Ascending aorta (tissue), 2 donors: ENCODE measurements at regions not wholly inside any gene's neighbourhood (a gene's known extent, or its start where the extent isn't known, plus 50 kb on each side); places are given as distances from the start of the nearest gene placed in this dataset.

Source experiments
- DNase-seq, 2 donors: peaks; one replicate each; pipeline ENCODE4 v3.0.0-alpha.2; 2019; ENCODE audit warnings: low spot score in 2 of 2
- H3K27ac ChIP-seq, 2 donors: fragments of 200-600 bp; sonication (generic); one replicate each; pipeline ENCODE4 v1.5.1; 2016 to 2017; ENCODE audit warnings: mild to moderate bottlenecking in 1 of 2
- H3K27me3 ChIP-seq: fragments of 200-600 bp; sonication (generic); one replicate; pipeline ENCODE4 v1.5.1; 2017
- H3K36me3 ChIP-seq, 2 donors: fragments of 200-600 bp; sonication (generic); one replicate each; pipeline ENCODE4 v1.5.1; 2016
- H3K4me1 ChIP-seq, 2 donors: fragments of 200-600 bp; sonication (generic); one replicate each; pipeline ENCODE4 v1.5.1; 2016 to 2017; ENCODE audit warnings: mild to moderate bottlenecking in 1 of 2
- H3K4me3 ChIP-seq, 2 donors: fragments of 200-600 bp; sonication (generic); one replicate each; pipeline ENCODE4 v1.5.1; 2016 to 2017; ENCODE audit warnings: mild to moderate bottlenecking in 1 of 2
- H3K9me3 ChIP-seq, 2 donors: fragments of 200-600 bp; sonication (generic); one replicate each; pipeline ENCODE4 v1.5.1; 2016
- intact Hi-C: fragments of 100-400 bp; cut with DNase I; formaldehyde crosslinking; loops from one replicate; pipeline ENCODE4 v1.15.1; 2023
- TF ChIP-seq, protein P1 (sequence below), 3 experiments: fragments of 200-600 bp in 2 of 3; fragments of 450-650 bp in 1 of 3; sonication (generic) in 2 of 3; IDR thresholded peaks; one replicate each; pipeline ENCODE4 v1.5.1; 2016 to 2019; ENCODE audit warnings: antibody characterized with exemption in 3 of 3, mild to moderate bottlenecking in 1 of 3, moderate library complexity in 1 of 3

DNA sequence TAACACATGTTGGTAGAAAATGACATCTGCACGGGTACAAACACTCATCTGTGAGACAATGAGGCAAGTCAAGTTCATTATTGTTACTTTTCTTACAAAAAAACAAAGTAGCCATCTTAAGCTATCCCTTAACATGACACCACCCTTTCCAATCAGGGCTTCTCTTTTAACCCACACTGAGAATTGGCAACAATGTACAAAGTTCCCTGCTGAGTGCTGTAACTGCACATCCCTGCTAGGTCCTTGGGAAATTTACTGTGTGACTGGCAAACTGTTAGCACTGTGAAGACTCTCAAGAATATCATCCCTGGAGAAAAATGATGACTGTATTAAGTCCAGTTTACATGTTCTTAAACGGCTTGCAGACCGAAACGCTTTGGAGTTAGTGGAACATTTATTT is 185.8 kb upstream of the PLD5 start:
- no peaks in the 10 kb centered on the region for H3K4me1 ChIP-seq
- TF ChIP-seq, protein P1, sequence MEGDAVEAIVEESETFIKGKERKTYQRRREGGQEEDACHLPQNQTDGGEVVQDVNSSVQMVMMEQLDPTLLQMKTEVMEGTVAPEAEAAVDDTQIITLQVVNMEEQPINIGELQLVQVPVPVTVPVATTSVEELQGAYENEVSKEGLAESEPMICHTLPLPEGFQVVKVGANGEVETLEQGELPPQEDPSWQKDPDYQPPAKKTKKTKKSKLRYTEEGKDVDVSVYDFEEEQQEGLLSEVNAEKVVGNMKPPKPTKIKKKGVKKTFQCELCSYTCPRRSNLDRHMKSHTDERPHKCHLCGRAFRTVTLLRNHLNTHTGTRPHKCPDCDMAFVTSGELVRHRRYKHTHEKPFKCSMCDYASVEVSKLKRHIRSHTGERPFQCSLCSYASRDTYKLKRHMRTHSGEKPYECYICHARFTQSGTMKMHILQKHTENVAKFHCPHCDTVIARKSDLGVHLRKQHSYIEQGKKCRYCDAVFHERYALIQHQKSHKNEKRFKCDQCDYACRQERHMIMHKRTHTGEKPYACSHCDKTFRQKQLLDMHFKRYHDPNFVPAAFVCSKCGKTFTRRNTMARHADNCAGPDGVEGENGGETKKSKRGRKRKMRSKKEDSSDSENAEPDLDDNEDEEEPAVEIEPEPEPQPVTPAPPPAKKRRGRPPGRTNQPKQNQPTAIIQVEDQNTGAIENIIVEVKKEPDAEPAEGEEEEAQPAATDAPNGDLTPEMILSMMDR (IDR thresholded peaks at IDR 0.05), result no peak
- H3K27ac ChIP-seq, result no peak overlapping the region
- no peaks in the 10 kb centered on the region for H3K36me3 ChIP-seq
- H3K27me3 ChIP-seq, result no peaks in the 10 kb centered on the region
- no peaks in the 10 kb centered on the region for H3K9me3 ChIP-seq
- intact Hi-C loops, result no loop called here
- no peak overlapping the region for H3K4me3 ChIP-seq
- no peak for DNase-seq

DNA sequence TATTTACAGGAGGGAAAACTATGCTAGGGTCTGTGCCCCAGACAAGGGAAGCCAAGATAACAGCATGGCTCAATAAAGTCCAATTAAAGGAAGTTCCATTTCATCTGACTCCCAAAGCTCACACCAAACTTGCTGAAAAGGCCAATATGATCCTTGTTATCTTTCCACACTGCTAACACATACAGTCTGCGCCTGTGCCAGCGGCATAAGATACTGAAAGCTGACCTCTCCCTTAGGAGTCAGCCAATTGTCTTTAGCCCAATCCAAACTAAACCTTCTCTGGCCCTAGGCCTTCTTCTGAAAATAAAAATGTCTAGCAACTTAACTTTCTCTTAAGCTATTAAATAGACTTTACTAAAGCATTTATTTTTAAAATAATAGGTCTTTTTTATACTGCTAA is 179.0 kb upstream of the PLD5 start:
- Histone ChIP-seq H3K36me3 (no peaks in the 10 kb centered on the region), H3K4me1 (no peaks in the 10 kb centered on the region), H3K4me3 (no peak overlapping the region), H3K9me3 (no peaks in the 10 kb centered on the region), H3K27ac (no peak overlapping the region), H3K27me3 (no peaks in the 10 kb centered on the region)
- intact Hi-C loops, result no loop called here
- TF ChIP-seq, protein P1 (IDR thresholded peaks at IDR 0.05), result no peak
- no peak for DNase-seq

DNA sequence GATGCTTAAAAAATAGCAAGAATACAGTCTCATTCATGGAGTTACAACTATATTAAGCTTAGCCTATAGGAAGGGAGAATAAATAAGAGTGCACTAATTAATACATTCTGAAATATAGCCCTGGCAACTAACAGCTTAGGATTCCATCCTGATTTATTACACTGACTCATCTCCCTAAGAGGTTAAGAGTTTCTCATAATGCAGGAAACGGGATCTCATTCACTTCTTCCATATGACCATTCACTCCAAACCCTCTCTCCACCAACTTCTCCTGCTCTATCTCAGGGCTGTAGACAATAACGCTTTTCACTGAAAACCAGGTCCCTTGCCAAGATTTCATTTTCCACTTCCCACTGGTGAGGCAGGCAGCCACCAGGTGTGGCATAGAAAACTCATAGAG is 168.5 kb upstream of the PLD5 start:
- TF ChIP-seq, protein P1 (IDR thresholded peaks at IDR 0.05), result no peak
- H3K9me3 ChIP-seq, result no peaks in the 10 kb centered on the region
- no peak for DNase-seq
- no peaks in the 10 kb centered on the region for H3K36me3 ChIP-seq
- H3K27me3 ChIP-seq, result no peaks in the 10 kb centered on the region
- no peak overlapping the region for H3K4me3 ChIP-seq
- no peak overlapping the region for H3K27ac ChIP-seq
- H3K4me1 ChIP-seq, result no peaks in the 10 kb centered on the region
- intact Hi-C loops, result no loop called here

DNA sequence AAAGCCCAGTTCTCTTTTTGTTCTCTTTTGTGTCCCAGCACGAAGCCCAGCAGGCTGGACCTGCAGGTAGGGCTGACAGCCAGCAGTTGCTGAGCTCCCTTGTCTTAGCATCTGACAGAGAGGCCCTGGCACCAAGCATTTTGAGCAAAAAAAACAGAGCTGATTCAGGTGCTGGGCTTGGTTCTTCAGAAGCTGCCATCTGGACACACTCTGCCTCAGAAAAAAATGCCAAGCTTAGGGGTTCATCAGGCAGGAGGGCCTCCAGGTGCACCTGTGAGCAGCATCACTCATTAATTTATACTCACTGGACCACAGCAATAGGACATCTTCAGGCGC is 167.1 kb upstream of the PLD5 start:
- no peaks in the 10 kb centered on the region for H3K4me1 ChIP-seq
- intact Hi-C loops, result no loop called here
- no peaks in the 10 kb centered on the region for H3K9me3 ChIP-seq
- H3K27me3 ChIP-seq, result no peaks in the 10 kb centered on the region
- no peak for DNase-seq
- no peaks in the 10 kb centered on the region for H3K36me3 ChIP-seq
- H3K4me3 ChIP-seq, result no peak overlapping the region
- TF ChIP-seq, protein P1 (IDR thresholded peaks at IDR 0.05), result no peak
- no peak overlapping the region for H3K27ac ChIP-seq

DNA sequence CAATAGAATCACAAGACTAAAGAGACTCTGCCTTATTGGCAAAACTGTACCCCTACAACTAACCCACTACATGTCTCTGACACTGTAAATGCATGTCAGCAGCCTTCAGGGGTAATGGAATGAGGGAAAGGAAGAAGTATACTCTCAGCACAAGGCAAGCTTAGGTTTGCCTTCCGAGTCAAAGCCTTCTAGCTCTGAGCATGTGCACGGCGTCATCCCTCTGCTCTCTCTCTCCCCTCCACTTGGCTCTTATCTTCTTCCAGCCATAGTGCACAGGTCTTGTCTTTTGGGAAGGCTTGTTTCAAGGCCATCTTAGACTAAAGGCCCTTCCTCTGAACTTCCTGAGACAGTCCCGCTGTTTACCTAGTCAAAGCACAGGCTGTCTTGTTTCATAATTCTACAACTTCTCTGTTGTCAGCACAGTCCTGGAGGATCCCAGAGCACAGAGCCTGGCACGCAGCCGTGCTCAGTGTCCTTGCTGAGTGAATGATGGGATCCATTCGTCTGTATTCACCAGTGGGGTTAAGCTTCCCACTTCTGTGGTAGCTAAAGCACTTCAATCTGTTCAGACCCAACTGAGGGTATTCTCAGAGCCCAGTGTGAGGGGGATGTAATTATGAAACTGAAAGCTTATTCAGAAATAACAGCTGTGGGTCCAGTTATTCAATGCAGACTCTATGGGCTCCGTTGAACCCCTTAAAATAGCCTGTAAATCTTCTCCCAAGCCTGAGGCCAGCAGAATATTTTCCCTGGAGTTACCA is 166.5 kb upstream of the PLD5 start:
- intact Hi-C loops, result no loop called here
- Histone ChIP-seq H3K36me3 (no peaks in the 10 kb centered on the region), H3K4me1 (no peaks in the 10 kb centered on the region), H3K4me3 (no peak overlapping the region), H3K27me3 (no peaks in the 10 kb centered on the region), H3K27ac (no peak overlapping the region), H3K9me3 (no peaks in the 10 kb centered on the region)
- no peak for DNase-seq
- TF ChIP-seq, protein P1 (IDR thresholded peaks at IDR 0.05), result no peak

DNA sequence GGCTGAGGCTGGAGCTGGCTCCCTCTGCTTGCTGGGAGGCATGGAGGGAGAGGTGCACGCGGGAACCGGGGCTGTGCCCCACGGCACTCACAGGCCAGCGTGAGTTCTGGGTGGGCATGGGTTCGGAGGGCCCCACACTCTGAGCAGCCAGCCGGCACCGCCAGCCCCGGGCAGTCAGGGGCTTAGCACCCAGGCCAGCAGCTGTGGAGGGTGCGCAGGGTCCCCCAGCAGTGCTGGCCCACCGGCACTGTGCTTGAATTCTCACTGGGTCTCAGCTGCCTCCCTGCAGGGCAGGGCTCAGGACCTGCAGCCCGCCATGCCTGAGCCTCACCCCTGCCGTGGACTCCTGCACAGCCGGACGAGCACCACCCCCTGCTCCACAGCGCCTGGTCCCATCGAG is 164.9 kb upstream of the PLD5 start:
- H3K4me3 ChIP-seq, result no peak overlapping the region
- no peak for DNase-seq
- TF ChIP-seq, protein P1 (IDR thresholded peaks at IDR 0.05), result no peak
- H3K4me1 ChIP-seq, result no peaks in the 10 kb centered on the region
- H3K27ac ChIP-seq, result no peak overlapping the region
- H3K27me3 ChIP-seq, result no peaks in the 10 kb centered on the region
- no peaks in the 10 kb centered on the region for H3K9me3 ChIP-seq
- intact Hi-C loops, result no loop called here
- no peaks in the 10 kb centered on the region for H3K36me3 ChIP-seq
